K562 (cell line): ENCODE measurements at regions not wholly inside any gene's neighbourhood (a gene's known extent, or its start where the extent isn't known, plus 50 kb on each side); places are given as distances from the start of the nearest gene placed in this dataset.

Experiments used
- BRF2 ChIP-seq: IDR thresholded peaks from 3 replicates; pipeline ENCODE4 v1.6.1; 2011; ENCODE audit warnings: borderline replicate concordance, mild to moderate bottlenecking; ENCODE audit not compliant: insufficient read length, insufficient read depth
- CCAR2 ChIP-seq: fragments of 200-400 bp; formaldehyde crosslinking; IDR thresholded peaks from 2 replicates; pipeline ENCODE4 v1.6.1; 2017; ENCODE audit warnings: mild to moderate bottlenecking, low read depth, low read length
- CHCHD3 ChIP-seq: fragments of 250-450 bp; sonication (Bioruptor Pico); IDR thresholded peaks from 2 replicates; pipeline ENCODE4 v2.1.2; 2022; ENCODE audit warnings: mild to moderate bottlenecking
- CUX1 ChIP-seq: fragments of 200-800 bp; sonication (Bioruptor generic); IDR thresholded peaks from 2 replicates; pipeline ENCODE4 v1.6.1; 2016; ENCODE audit warnings: missing genetic modification characterization, missing compliant biosample characterization
- LARP7 ChIP-seq: fragments of 450-650 bp; IDR thresholded peaks from 2 replicates; pipeline ENCODE4 v1.6.1; 2016
- MCM5 ChIP-seq: fragments of 450-650 bp; IDR thresholded peaks from 2 replicates; pipeline ENCODE4 v1.6.1; 2016; ENCODE audit warnings: low read depth
- MEF2D ChIP-seq: conservative IDR thresholded peaks from 2 replicates; pipeline ENCODE4 v1.6.1; 2016; ENCODE audit warnings: low read depth, missing genetic modification characterization, missing compliant biosample characterization
- MXI1 ChIP-seq: IDR thresholded peaks from 2 replicates; pipeline ENCODE4 v1.6.1; 2011; ENCODE audit warnings: low read depth, mild to moderate bottlenecking, improper control_type of control experiment, low read length
- PTBP1 ChIP-seq: fragments of 200-400 bp; formaldehyde crosslinking; IDR thresholded peaks from 2 replicates; pipeline ENCODE4 v1.6.1; 2017; ENCODE audit warnings: low read depth, low read length
- RAD51 ChIP-seq: fragments of 450-650 bp; IDR thresholded peaks from 2 replicates; pipeline ENCODE4 v1.7.1; 2016; ENCODE audit warnings: low read depth, mild to moderate bottlenecking, borderline replicate concordance
- SRSF3 ChIP-seq: fragments of 200-400 bp; formaldehyde crosslinking; IDR thresholded peaks from 2 replicates; pipeline ENCODE4 v1.6.1; 2016; ENCODE audit warnings: mild to moderate bottlenecking, low read length, moderate library complexity; ENCODE audit not compliant: insufficient read depth
- TBP ChIP-seq: optimal IDR thresholded peaks from 2 replicates; pipeline ENCODE3; 2011; ENCODE audit warnings: low read depth, low read length, improper control_type of control experiment
- TEAD4 ChIP-seq, 2 experiments: sonication (generic) in 1 of 2; formaldehyde crosslinking in 1 of 2; IDR thresholded peaks; 2 replicates each; pipeline versions ENCODE4 v1.6.1 to v1.8.0; 2012 to 2022; ENCODE audit warnings: borderline replicate concordance in 1 of 2, inconsistent platforms in 1 of 2, low read length in 1 of 2, mild to moderate bottlenecking in 1 of 2, missing genetic modification reagents in 1 of 2
- TFAP4 ChIP-seq: sonication (generic); formaldehyde crosslinking; IDR thresholded peaks from 2 replicates; pipeline ENCODE4 v1.8.0; 2022; ENCODE audit warnings: missing genetic modification reagents, mild to moderate bottlenecking, moderate library complexity, borderline replicate concordance
- THAP12 ChIP-seq: fragments of 250-450 bp; sonication (Bioruptor Pico); IDR thresholded peaks from 2 replicates; pipeline ENCODE4 v1.9.0; 2021; ENCODE audit warnings: mild to moderate bottlenecking, inconsistent platforms
- ZBTB9 ChIP-seq: fragments of 450-650 bp; formaldehyde crosslinking; IDR thresholded peaks from 2 replicates; pipeline ENCODE4 v1.4.0; 2020; ENCODE audit warnings: mild to moderate bottlenecking, moderate library complexity
- ZNF12 ChIP-seq: sonication (generic); formaldehyde crosslinking; IDR thresholded peaks from 2 replicates; pipeline ENCODE4 v1.4.0; 2020; ENCODE audit warnings: mild to moderate bottlenecking, missing genetic modification reagents
- ZSCAN29 ChIP-seq: fragments of 450-650 bp; IDR thresholded peaks from 2 replicates; pipeline ENCODE4 v1.6.1; 2017
- ZSCAN32 ChIP-seq: fragments of 450-650 bp; formaldehyde crosslinking; IDR thresholded peaks from 2 replicates; pipeline ENCODE4 v1.4.0; 2020; ENCODE audit warnings: mild to moderate bottlenecking, moderate library complexity

GRCh38 chr3:101146946-101147345, 153.7 kb upstream of the ABI3BP start (continued):
- TF ChIP-seq SRSF3 (no peak), ZNF12 (CRISPR knock-in tag) (no peak), MEF2D (tag) (no peak), CUX1 (no peak), ZSCAN32 (CRISPR knock-in tag) (no peak), PTBP1 (no peak), ZSCAN29 (no peak), TEAD4 (IDR thresholded peaks at IDR 0.05; ENCODE audit: low read length) (no peak), TEAD4 (CRISPR knock-in tag; IDR thresholded peaks at IDR 0.05; ENCODE audit: borderline replicate concordance) (no peak), THAP12 (no peak), RAD51 (no peak), ZBTB9 (CRISPR knock-in tag) (no peak), BRF2 (no peak), TFAP4 (CRISPR knock-in tag) (no peak), LARP7 (no peak), TBP (no peak), CCAR2 (no peak), CHCHD3 (CRISPR knock-in tag) (no peak), MXI1 (no peak), MCM5 (no peak)
